Hepatocyte (in vitro differentiated cells): ENCODE measurements at regions not wholly inside any gene's neighbourhood (a gene's known extent, or its start where the extent isn't known, plus 50 kb on each side); places are given as distances from the start of the nearest gene placed in this dataset.
"Not testable (repeated sequence)": the region's sequence is repeated elsewhere in the genome, so short reads cannot be mapped to it uniquely, and the experiment has no call there.

Experiments used
- DNase-seq: peaks from one replicate; pipeline ENCODE4 v3.0.0-alpha.2; 2016; ENCODE audit warnings: low spot score
- H2AFZ ChIP-seq: fragments of 200-600 bp; sonication (generic); 2 replicates; pipeline ENCODE4 v1.6.0; 2016; ENCODE audit warnings: antibody characterized with exemption, mild to moderate bottlenecking
- H3K27ac ChIP-seq: fragments of 200-600 bp; sonication (generic); 2 replicates; pipeline ENCODE4 v1.5.1; 2016; ENCODE audit warnings: mild to moderate bottlenecking
- H3K27me3 ChIP-seq: fragments of 200-600 bp; sonication (generic); 2 replicates; pipeline ENCODE4 v1.6.1; 2016
- H3K36me3 ChIP-seq: fragments of 200-600 bp; sonication (generic); replicated peaks from 2 replicates; pipeline ENCODE4 v1.5.1; 2016; ENCODE audit warnings: low read depth; ENCODE audit not compliant: insufficient read depth
- H3K4me1 ChIP-seq: fragments of 200-600 bp; sonication (generic); 2 replicates; pipeline ENCODE4 v1.5.1; 2016; ENCODE audit warnings: mild to moderate bottlenecking, moderate library complexity; ENCODE audit not compliant: insufficient read depth
- H3K4me2 ChIP-seq: fragments of 200-600 bp; sonication (generic); 2 replicates; pipeline ENCODE4 v1.6.0; 2016
- H3K4me3 ChIP-seq: fragments of 200-600 bp; sonication (generic); 2 replicates; pipeline ENCODE4 v1.5.1; 2016; ENCODE audit warnings: mild to moderate bottlenecking
- H3K79me2 ChIP-seq: fragments of 200-600 bp; sonication (generic); 2 replicates; pipeline ENCODE4 v1.6.0; 2017; ENCODE audit warnings: mild to moderate bottlenecking
- H3K9me2 ChIP-seq: fragments of 200-600 bp; sonication (generic); replicated peaks from 2 replicates; pipeline ENCODE4 v1.6.0; 2017; ENCODE audit warnings: mild to moderate bottlenecking; ENCODE audit not compliant: insufficient read depth
- H3K9me3 ChIP-seq: fragments of 200-600 bp; sonication (generic); 2 replicates; pipeline ENCODE4 v1.5.1; 2016; ENCODE audit warnings: low read depth, mild to moderate bottlenecking
- H4K20me1 ChIP-seq: fragments of 200-600 bp; sonication (generic); 2 replicates; pipeline ENCODE4 v1.6.0; 2016; ENCODE audit warnings: mild to moderate bottlenecking; ENCODE audit not compliant: insufficient read depth, poor library complexity, severe bottlenecking
- WGBS: methylation state at CpG from one replicate; pipeline ENCODE4 v1.1.6; 2016; ENCODE audit warnings: low lambda C conversion rate; ENCODE audit errors: missing lambda C conversion rate; 5-methylcytosine and 5-hydroxymethylcytosine counted together

GRCh38 chr14:19173188-19173587, 206.0 kb downstream of the POTEM start:
- H4K20me1 ChIP-seq, H3K36me3 ChIP-seq, H3K4me2 ChIP-seq, H3K79me2 ChIP-seq, H3K4me3 ChIP-seq, H3K4me1 ChIP-seq, DNase-seq, H3K9me3 ChIP-seq, H2AFZ ChIP-seq, H3K27me3 ChIP-seq, H3K27ac ChIP-seq, H3K9me2 ChIP-seq: not testable (repeated sequence)
- WGBS, result 88% methylated on average over 3 of the region's 3 CpGs

GRCh38 chr14:19177435-19177834, 210.2 kb downstream of the POTEM start:
- DNase-seq, H2AFZ ChIP-seq, H3K4me1 ChIP-seq, H3K4me3 ChIP-seq, H3K36me3 ChIP-seq, H3K9me2 ChIP-seq, H3K79me2 ChIP-seq, H4K20me1 ChIP-seq, H3K27ac ChIP-seq, H3K4me2 ChIP-seq, H3K27me3 ChIP-seq: not testable (repeated sequence)
- 60% methylated on average over 5 of the region's 6 CpGs for WGBS
- peaks cover 13% of the 10 kb centered on the region for H3K9me3 ChIP-seq

GRCh38 chr14:19180297-19180696, 213.1 kb downstream of the POTEM start:
- not testable (repeated sequence) for H3K79me2 ChIP-seq, H3K27me3 ChIP-seq, DNase-seq, H3K4me2 ChIP-seq, H3K4me3 ChIP-seq, H4K20me1 ChIP-seq, H3K9me3 ChIP-seq, H3K4me1 ChIP-seq, H3K9me2 ChIP-seq, H3K36me3 ChIP-seq, H2AFZ ChIP-seq, H3K27ac ChIP-seq
- WGBS, result 62% methylated on average over 2 of the region's 2 CpGs

GRCh38 chr14:19180881-19181280, 213.6 kb downstream of the POTEM start:
- not testable (repeated sequence) for H3K4me1 ChIP-seq, H3K4me2 ChIP-seq, H3K79me2 ChIP-seq, H3K27ac ChIP-seq, H3K27me3 ChIP-seq, H4K20me1 ChIP-seq, H3K36me3 ChIP-seq, H3K9me3 ChIP-seq, DNase-seq, H2AFZ ChIP-seq, H3K4me3 ChIP-seq, H3K9me2 ChIP-seq
- WGBS, result 47% methylated on average over 3 of the region's 3 CpGs

GRCh38 chr14:19195146-19195545, 227.9 kb downstream of the POTEM start:
- DNase-seq, H3K4me2 ChIP-seq, H3K4me3 ChIP-seq, H3K79me2 ChIP-seq, H3K4me1 ChIP-seq, H3K27me3 ChIP-seq, H3K9me3 ChIP-seq, H2AFZ ChIP-seq, H4K20me1 ChIP-seq, H3K36me3 ChIP-seq, H3K27ac ChIP-seq, H3K9me2 ChIP-seq: not testable (repeated sequence)
- WGBS, result 64% methylated on average over 3 of the region's 4 CpGs

GRCh38 chr14:19197488-19198234, 230.4 kb downstream of the POTEM start:
- not testable (repeated sequence) for H3K36me3 ChIP-seq, H3K27me3 ChIP-seq, H3K4me2 ChIP-seq, H3K9me3 ChIP-seq, DNase-seq, H3K4me3 ChIP-seq, H3K4me1 ChIP-seq, H3K79me2 ChIP-seq, H2AFZ ChIP-seq, H3K9me2 ChIP-seq, H3K27ac ChIP-seq, H4K20me1 ChIP-seq
- WGBS, result 57% methylated on average over 4 of the region's 4 CpGs

GRCh38 chr14:19198341-19198740, 231.1 kb downstream of the POTEM start:
- H3K79me2 ChIP-seq, H3K9me3 ChIP-seq, H3K4me2 ChIP-seq, H3K4me3 ChIP-seq, H3K9me2 ChIP-seq, H2AFZ ChIP-seq, H3K27ac ChIP-seq, H4K20me1 ChIP-seq, H3K4me1 ChIP-seq, H3K27me3 ChIP-seq, H3K36me3 ChIP-seq, DNase-seq: not testable (repeated sequence)
- 25% methylated on average over 3 of the region's 3 CpGs for WGBS

GRCh38 chr14:19201394-19202052, 232.6 kb downstream of the POTEG start:
- 68% methylated on average over 8 of the region's 8 CpGs for WGBS
- not testable (repeated sequence) for H3K27ac ChIP-seq, H3K9me2 ChIP-seq, H3K4me2 ChIP-seq, DNase-seq, H2AFZ ChIP-seq, H3K36me3 ChIP-seq, H4K20me1 ChIP-seq, H3K27me3 ChIP-seq, H3K9me3 ChIP-seq, H3K79me2 ChIP-seq, H3K4me3 ChIP-seq, H3K4me1 ChIP-seq

GRCh38 chr14:19202053-19202442, 232.1 kb downstream of the POTEG start:
- not testable (repeated sequence) for H3K4me3 ChIP-seq, DNase-seq, H3K27ac ChIP-seq, H3K36me3 ChIP-seq, H4K20me1 ChIP-seq, H3K4me1 ChIP-seq, H3K27me3 ChIP-seq, H2AFZ ChIP-seq, H3K4me2 ChIP-seq, H3K9me2 ChIP-seq, H3K9me3 ChIP-seq, H3K79me2 ChIP-seq
- WGBS, result 80% methylated on average over 7 of the region's 7 CpGs
